Neural progenitor cell (in vitro differentiated cells): ENCODE measurements at regions not wholly inside any gene's neighbourhood (a gene's known extent, or its start where the extent isn't known, plus 50 kb on each side); places are given as distances from the start of the nearest gene placed in this dataset.

Experiments used
- CTCF ChIP-seq: fragments of 200-600 bp; sonication (generic); IDR thresholded peaks from 2 replicates; pipeline ENCODE4 v1.5.1; 2017; ENCODE audit warnings: antibody characterized with exemption, mild to moderate bottlenecking
- EZH2 ChIP-seq: fragments of 200-600 bp; sonication (generic); IDR thresholded peaks from 2 replicates; pipeline ENCODE4 v1.6.1; 2017; ENCODE audit warnings: antibody characterized with exemption, mild to moderate bottlenecking, moderate library complexity
- EZH2phosphoT487 ChIP-seq: fragments of 200-600 bp; sonication (generic); IDR thresholded peaks from 2 replicates; pipeline ENCODE4 v1.6.1; 2017; ENCODE audit warnings: antibody characterized with exemption

GRCh38 chr16:75908331-75909117 is 182.2 kb upstream of the CPHXL start:
- TF ChIP-seq CTCF = no peak
- no peak for TF ChIP-seq EZH2phosphoT487
- TF ChIP-seq EZH2 = no peak
